ENCODE measurements at regions not wholly inside any gene's neighbourhood (a gene's known extent, or its start where the extent isn't known, plus 50 kb on each side); places are given as distances from the start of the nearest gene placed in this dataset.

DNA sequence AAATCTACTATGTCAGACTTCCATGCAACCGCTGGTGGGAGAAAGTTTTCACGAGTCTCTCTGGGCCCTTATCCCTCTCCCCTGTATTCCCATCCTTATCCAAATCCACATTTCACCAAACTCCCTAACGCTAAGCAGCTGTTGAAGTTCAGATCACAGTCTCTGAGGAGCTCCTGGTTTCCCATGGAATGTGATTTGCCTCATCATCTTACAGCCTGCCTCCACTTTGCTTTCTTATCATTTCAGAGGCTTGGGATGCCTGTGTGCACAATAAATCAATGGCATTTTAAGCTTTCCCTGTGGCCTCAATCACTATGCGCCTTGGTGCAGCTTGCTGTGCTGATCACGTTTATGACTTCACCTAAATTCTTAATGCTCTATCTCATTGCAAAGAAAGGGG lies 352.4 kb upstream of the FAT3 start:
- ATAC-seq: no peak
- no peak overlapping the region for H3K27ac ChIP-seq (ENCODE audit: low read length)
- DNase-seq (ENCODE audit: low read depth, low spot score): no peak
- TF ChIP-seq, protein P1, sequence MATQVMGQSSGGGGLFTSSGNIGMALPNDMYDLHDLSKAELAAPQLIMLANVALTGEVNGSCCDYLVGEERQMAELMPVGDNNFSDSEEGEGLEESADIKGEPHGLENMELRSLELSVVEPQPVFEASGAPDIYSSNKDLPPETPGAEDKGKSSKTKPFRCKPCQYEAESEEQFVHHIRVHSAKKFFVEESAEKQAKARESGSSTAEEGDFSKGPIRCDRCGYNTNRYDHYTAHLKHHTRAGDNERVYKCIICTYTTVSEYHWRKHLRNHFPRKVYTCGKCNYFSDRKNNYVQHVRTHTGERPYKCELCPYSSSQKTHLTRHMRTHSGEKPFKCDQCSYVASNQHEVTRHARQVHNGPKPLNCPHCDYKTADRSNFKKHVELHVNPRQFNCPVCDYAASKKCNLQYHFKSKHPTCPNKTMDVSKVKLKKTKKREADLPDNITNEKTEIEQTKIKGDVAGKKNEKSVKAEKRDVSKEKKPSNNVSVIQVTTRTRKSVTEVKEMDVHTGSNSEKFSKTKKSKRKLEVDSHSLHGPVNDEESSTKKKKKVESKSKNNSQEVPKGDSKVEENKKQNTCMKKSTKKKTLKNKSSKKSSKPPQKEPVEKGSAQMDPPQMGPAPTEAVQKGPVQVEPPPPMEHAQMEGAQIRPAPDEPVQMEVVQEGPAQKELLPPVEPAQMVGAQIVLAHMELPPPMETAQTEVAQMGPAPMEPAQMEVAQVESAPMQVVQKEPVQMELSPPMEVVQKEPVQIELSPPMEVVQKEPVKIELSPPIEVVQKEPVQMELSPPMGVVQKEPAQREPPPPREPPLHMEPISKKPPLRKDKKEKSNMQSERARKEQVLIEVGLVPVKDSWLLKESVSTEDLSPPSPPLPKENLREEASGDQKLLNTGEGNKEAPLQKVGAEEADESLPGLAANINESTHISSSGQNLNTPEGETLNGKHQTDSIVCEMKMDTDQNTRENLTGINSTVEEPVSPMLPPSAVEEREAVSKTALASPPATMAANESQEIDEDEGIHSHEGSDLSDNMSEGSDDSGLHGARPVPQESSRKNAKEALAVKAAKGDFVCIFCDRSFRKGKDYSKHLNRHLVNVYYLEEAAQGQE (IDR thresholded peaks at IDR 0.05; ENCODE audit: insufficient read depth in 1 of 2, low read depth in 2 of 2, low read length in 1 of 2): no peak
- TF ChIP-seq POLR2AphosphoS5 (IDR thresholded peaks at IDR 0.05; ENCODE audit: low read depth, low read length) (no peak), SIN3A (IDR thresholded peaks at IDR 0.05; ENCODE audit: borderline replicate concordance, insufficient read depth, low read depth, low read length) (no peak), TCF7L2 (IDR thresholded peaks at IDR 0.05; ENCODE audit: low read depth, low read length) (no peak)
- TF ChIP-seq, protein P2, sequence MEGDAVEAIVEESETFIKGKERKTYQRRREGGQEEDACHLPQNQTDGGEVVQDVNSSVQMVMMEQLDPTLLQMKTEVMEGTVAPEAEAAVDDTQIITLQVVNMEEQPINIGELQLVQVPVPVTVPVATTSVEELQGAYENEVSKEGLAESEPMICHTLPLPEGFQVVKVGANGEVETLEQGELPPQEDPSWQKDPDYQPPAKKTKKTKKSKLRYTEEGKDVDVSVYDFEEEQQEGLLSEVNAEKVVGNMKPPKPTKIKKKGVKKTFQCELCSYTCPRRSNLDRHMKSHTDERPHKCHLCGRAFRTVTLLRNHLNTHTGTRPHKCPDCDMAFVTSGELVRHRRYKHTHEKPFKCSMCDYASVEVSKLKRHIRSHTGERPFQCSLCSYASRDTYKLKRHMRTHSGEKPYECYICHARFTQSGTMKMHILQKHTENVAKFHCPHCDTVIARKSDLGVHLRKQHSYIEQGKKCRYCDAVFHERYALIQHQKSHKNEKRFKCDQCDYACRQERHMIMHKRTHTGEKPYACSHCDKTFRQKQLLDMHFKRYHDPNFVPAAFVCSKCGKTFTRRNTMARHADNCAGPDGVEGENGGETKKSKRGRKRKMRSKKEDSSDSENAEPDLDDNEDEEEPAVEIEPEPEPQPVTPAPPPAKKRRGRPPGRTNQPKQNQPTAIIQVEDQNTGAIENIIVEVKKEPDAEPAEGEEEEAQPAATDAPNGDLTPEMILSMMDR (IDR thresholded peaks at IDR 0.05): no peak
- H3K4me3 ChIP-seq (ENCODE audit: low read depth in 2 of 2, low read length in 2 of 2): no peak overlapping the region
- no peaks in the 10 kb centered on the region for H3K4me1 ChIP-seq (ENCODE audit: control insufficient read depth, insufficient read depth, low read length)
- in situ Hi-C loops (cut with HindIII; ENCODE audit: low pct_unique_long_range_greater_than_20kb, low sequenced_read_pairs): no loop called here
- H3K36me3 ChIP-seq (ENCODE audit: control insufficient read depth, insufficient read depth, low read length): no peaks in the 10 kb centered on the region
- POLR2A ChIA-PET: no interaction called here
- H3K9me3 ChIP-seq (ENCODE audit: control insufficient read depth, insufficient read depth, low read depth, low read length): no peaks in the 10 kb centered on the region
- no peaks in the 10 kb centered on the region for H3K27me3 ChIP-seq (ENCODE audit: control insufficient read depth, insufficient read depth, low read length)
- no TSS peak for BruUV-seq (replicated peaks)
- intact Hi-C loops (cut with micrococcal nuclease; ENCODE audit: unreplicated experiment): no loop called here
- CTCF ChIA-PET: interaction anchor here (0.6 kb wide), 1 partner anchor 414 kb away, joined by 6 read pairs; no protein-coding TSS in a partner anchor

DNA sequence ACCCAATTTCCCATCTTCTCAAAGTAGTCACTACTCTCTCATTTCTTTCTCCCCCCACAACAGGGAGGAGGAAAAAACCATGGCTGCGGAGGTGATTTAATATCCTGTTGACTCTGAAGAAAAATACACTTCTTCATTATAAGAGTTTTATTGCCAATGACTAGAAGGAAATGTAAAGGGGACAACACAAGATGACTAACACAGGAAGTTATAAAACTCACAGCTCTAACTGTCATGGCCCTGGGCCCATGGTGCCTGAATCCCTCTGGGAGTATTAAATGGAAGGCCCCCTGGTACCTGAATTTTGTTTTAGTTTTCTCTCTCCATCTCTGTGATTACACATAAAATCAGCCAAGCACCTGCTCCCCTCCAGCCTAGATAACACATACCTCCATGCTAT lies 352.8 kb upstream of the FAT3 start:
- DNase-seq (ENCODE audit: low read depth, low spot score) (no peak), ATAC-seq (no peak)
- no peaks in the 10 kb centered on the region for H3K36me3 ChIP-seq (ENCODE audit: control insufficient read depth, insufficient read depth, low read length)
- CTCF ChIA-PET: no interaction called here
- no peaks in the 10 kb centered on the region for H3K9me3 ChIP-seq (ENCODE audit: control insufficient read depth, insufficient read depth, low read depth, low read length)
- no peaks in the 10 kb centered on the region for H3K4me1 ChIP-seq (ENCODE audit: control insufficient read depth, insufficient read depth, low read length)
- no peak overlapping the region for H3K4me3 ChIP-seq (ENCODE audit: low read depth in 2 of 2, low read length in 2 of 2)
- in situ Hi-C loops (cut with HindIII; ENCODE audit: low pct_unique_long_range_greater_than_20kb, low sequenced_read_pairs) (no loop called here), intact Hi-C loops (cut with micrococcal nuclease; ENCODE audit: unreplicated experiment) (no loop called here)
- POLR2A ChIA-PET: no interaction called here
- no peak overlapping the region for H3K27ac ChIP-seq (ENCODE audit: low read length)
- no TSS peak for BruUV-seq (replicated peaks)
- TF ChIP-seq POLR2AphosphoS5 (IDR thresholded peaks at IDR 0.05; ENCODE audit: low read depth, low read length): no peak
- no peak for TF ChIP-seq SIN3A (IDR thresholded peaks at IDR 0.05; ENCODE audit: borderline replicate concordance, insufficient read depth, low read depth, low read length)
- TF ChIP-seq, protein P2 (IDR thresholded peaks at IDR 0.05): no peak
- no peak for TF ChIP-seq TCF7L2 (IDR thresholded peaks at IDR 0.05; ENCODE audit: low read depth, low read length)
- TF ChIP-seq, protein P1 (IDR thresholded peaks at IDR 0.05; ENCODE audit: insufficient read depth in 1 of 2, low read depth in 2 of 2, low read length in 1 of 2): no peak
- no peaks in the 10 kb centered on the region for H3K27me3 ChIP-seq (ENCODE audit: control insufficient read depth, insufficient read depth, low read length)
